ENCODE measurements at regions not wholly inside any gene's neighbourhood (a gene's known extent, or its start where the extent isn't known, plus 50 kb on each side); places are given as distances from the start of the nearest gene placed in this dataset.
A peak's percentile ranks its signal among the peaks of the same experiment; 100 is the strongest.
"Not testable (repeated sequence)": the region's sequence is repeated elsewhere in the genome, so short reads cannot be mapped to it uniquely, and the experiment has no call there.

DNA sequence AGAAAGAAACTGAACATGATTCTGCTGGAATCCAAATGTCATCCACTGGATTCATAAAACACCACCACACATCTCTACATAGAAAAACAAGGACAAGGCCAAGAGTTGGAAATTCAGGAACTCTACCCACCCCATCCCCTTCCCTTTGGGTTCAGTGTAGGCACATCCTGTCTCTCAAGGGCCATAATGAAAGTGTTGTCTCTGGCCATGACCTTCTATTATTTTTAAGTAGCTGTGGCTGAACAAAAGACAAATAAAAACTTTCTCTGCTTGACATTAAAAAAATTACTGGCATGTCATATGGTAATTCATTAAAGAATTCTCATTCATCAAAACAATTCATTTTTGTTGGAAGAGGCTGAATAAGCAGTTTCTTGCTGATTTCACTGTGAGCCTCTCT is 54.9 kb upstream of the ZBTB18 start:
- no peak for DNase-seq (ENCODE audit: low spot score)
- in situ Hi-C loops (cut with HindIII; ENCODE audit: low sequenced_read_pairs): no loop called here

- in situ Hi-C loops (cut with HindIII; ENCODE audit: low sequenced_read_pairs): no loop called here
- DNase-seq (ENCODE audit: low spot score): no peak
Measured at GRCh38 chr1:243991650-243992049, 59.4 kb upstream of the ZBTB18 start.

- no peak for DNase-seq (ENCODE audit: low spot score)
- in situ Hi-C loops (cut with HindIII; ENCODE audit: low sequenced_read_pairs): no loop called here
Measured at GRCh38 chr1:243984788-243985187, 66.3 kb upstream of the ZBTB18 start.

- DNase-seq (ENCODE audit: low spot score): no peak
- in situ Hi-C loops (cut with HindIII; ENCODE audit: low sequenced_read_pairs): no loop called here
Measured at GRCh38 chr1:243982447-243983018, 68.5 kb upstream of the ZBTB18 start.

DNA sequence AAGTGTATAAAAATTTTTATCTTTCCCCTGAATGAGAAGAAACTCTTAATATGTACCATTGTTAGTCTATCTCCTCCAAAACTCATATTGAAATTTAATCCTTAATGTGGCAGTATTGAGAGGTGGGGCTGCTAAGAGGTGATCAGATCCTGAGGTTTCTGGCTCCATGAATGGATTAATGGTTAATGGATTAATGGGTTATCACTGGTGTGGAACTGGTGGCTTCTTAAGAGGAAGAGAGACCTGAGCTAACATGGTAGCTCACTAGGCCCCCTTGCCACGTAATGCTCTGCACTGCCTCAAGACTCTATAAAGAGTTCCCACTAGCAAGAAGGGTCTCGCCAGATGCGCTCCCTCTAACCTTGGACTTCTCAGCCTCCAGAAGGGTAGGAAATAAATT is 70.6 kb upstream of the ZBTB18 start:
- in situ Hi-C loops (cut with HindIII; ENCODE audit: low sequenced_read_pairs): no loop called here
- DNase-seq (ENCODE audit: low spot score): no peak

DNA sequence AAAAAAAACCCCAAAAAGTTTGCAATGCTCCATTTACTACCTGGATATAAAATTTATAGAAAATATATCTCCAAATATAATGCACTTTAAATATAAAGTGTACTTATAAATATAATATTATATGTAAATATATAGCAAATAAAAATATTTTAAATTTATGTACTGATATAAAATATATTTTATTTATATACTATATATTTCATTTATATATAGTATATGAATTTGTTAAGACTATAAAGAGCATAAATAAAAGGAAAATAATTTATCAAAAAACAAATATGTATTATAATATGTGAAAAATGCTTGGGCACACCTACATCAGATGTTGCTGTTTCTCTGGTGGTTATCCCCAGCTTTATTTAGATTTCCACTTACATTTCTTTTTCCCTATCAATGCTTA is 71.0 kb upstream of the ZBTB18 start:
- no peak for DNase-seq (ENCODE audit: low spot score)
- in situ Hi-C loops (cut with HindIII; ENCODE audit: low sequenced_read_pairs): no loop called here

DNA sequence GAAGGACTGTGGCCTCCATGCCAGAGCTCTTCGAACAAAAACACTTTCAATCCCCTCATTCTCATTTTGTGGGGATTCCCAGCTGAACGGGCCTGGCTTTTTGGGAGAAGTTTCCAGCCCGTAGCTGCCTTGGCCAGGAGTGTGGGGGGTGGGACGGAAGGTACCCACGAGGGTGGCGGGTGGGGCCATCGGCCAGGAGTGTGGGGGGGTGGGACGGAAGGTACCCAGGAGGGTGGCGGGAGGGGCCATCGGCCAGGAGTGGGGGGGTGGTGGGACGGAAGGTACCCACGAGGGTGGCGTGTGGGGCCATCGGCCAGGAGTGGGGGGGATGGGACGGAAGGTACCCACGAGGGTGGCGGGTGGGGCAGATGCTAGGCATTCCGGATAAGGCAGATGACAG is 71.7 kb upstream of the ZBTB18 start:
- in situ Hi-C loops (cut with HindIII; ENCODE audit: low sequenced_read_pairs): no loop called here
- no peak for DNase-seq (ENCODE audit: low spot score)

DNA sequence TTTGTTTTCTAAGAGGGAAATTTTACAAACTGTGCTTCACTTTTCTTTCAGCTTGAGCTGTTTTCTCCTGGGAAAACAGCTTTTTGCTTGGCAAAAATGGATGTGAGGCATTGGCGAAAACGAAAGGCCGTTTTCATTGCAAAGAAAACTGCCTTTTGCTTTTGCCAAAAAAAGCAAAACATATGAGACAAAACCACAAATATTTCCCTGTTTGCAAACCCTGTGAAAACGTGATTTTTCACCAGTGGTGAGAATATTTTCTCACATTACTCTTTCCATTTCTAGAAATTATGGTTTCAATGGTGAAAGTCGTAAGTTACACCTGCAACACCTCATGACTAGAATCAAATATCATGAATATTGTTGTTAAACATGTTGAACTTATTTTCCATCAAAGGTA is 74.0 kb upstream of the ZBTB18 start:
- in situ Hi-C loops (cut with HindIII; ENCODE audit: low sequenced_read_pairs): no loop called here
- DNase-seq (ENCODE audit: low spot score): no peak

- in situ Hi-C loops (cut with HindIII; ENCODE audit: low sequenced_read_pairs): no loop called here
- DNase-seq (ENCODE audit: low spot score): no peak
Measured at GRCh38 chr1:243974451-243975292, 76.4 kb upstream of the ZBTB18 start.

GRCh38 chr1:243973169-243973568 is 77.9 kb upstream of the ZBTB18 start:
- in situ Hi-C loops (cut with HindIII; ENCODE audit: low sequenced_read_pairs): no loop called here

GRCh38 chr1:243970077-243970476 is 81.0 kb upstream of the ZBTB18 start:
- in situ Hi-C loops (cut with HindIII; ENCODE audit: low sequenced_read_pairs): no loop called here
- DNase-seq (ENCODE audit: low spot score): no peak

More at GRCh38 chr1:243973169-243973568, 77.9 kb upstream of the ZBTB18 start:
- no peak for DNase-seq (ENCODE audit: low spot score)

DNA sequence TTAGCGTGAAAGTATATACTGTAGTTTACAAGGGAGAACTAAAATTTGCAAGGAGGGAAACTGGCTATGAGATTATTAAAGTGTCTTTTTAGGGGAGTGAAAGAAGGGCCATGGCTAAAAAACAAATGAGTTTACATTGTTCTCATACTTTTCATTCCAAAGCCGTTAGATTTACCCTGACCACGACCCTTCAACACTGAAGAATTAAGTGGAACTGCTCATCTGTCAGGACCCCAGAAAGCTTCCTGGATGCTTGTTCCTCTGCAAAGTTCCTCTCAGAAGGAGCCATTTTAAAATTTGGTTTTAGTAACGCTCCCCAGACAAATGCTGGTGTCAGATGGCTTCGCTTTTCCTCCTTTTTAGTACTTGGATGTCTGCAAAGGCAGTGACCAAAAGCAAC is 82.7 kb upstream of the ZBTB18 start:
- in situ Hi-C loops (cut with HindIII; ENCODE audit: low sequenced_read_pairs): no loop called here

DNA sequence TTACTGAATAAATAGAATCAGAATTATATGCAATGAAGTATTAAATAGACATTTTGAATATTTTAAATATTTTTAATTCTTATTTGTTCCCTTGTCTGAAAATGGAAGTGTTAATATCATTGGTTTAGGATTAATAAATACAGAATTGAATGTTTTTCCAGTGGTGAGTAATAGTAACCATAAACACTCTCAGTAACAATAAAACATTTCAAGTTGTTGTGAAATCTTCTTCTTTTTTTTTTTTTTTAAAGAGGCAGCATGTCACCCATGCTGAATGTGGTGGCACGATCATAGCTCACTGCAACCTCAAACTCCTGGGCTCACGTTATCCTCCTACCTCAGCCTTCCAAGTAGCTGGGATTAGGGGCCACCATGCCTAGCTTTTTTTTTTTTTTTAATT is 86.2 kb upstream of the ZBTB18 start:
- no peak for DNase-seq (ENCODE audit: low spot score)
- in situ Hi-C loops (cut with HindIII; ENCODE audit: low sequenced_read_pairs): no loop called here

More for the DNA sequence above, 82.7 kb upstream of the ZBTB18 start:
- no peak for DNase-seq (ENCODE audit: low spot score)

- no peak for DNase-seq (ENCODE audit: low spot score)
- in situ Hi-C loops (cut with HindIII; ENCODE audit: low sequenced_read_pairs): no loop called here
Measured at GRCh38 chr1:243963571-243963970, 87.5 kb upstream of the ZBTB18 start.

DNA sequence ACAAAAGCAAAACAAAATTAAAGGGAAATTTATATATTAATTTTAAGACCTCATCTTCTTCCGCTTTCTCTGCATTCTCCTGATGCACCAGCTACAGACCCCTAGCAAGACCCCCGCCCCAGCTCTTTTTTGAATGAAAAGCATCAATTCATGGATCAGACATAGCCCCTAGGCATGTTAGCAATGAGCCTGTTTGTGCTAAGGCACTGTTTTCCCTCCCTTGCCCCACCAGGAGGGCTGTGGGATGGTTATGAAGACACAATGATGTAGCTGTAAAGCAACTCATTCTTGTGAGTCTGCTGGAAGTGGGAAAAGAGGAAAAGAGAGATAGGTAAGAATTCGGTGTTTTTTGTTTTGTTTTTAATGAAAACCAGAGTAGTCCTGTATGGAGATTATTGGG is 88.5 kb upstream of the ZBTB18 start:
- no peak for DNase-seq (ENCODE audit: low spot score)
- in situ Hi-C loops (cut with HindIII; ENCODE audit: low sequenced_read_pairs): no loop called here

- no peak for DNase-seq (ENCODE audit: low spot score)
- in situ Hi-C loops (cut with HindIII; ENCODE audit: low sequenced_read_pairs): no loop called here
Measured at GRCh38 chr1:243959998-243960397, 91.1 kb upstream of the ZBTB18 start.

GRCh38 chr1:243957141-243957540 is 93.9 kb upstream of the ZBTB18 start:
- in situ Hi-C loops (cut with HindIII; ENCODE audit: low sequenced_read_pairs): no loop called here
- no peak for DNase-seq (ENCODE audit: low spot score)

- in situ Hi-C loops (cut with HindIII; ENCODE audit: low sequenced_read_pairs): no loop called here
- DNase-seq (ENCODE audit: low spot score): no peak
Measured at GRCh38 chr1:243956450-243956849, 94.6 kb upstream of the ZBTB18 start.

DNA sequence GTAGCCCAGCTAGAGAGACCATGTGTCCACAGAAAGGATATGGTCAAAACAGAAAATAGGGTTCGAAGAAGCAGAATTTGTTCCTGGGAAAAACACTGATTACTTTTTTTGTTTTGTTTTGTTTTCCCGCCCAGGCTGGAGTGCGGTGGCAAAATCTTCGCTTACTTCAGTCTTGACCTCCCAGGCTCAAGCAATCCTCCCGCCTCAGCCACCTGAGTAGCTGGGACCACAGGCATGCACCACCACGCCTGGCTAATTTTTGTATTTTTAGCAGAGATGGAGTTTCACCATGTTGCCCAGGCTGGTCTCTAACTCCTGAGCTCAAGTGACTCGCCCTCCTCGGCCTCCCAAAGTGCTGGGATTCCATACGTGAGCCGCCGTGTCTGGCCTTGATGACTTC is 99.9 kb upstream of the ZBTB18 start:
- in situ Hi-C loops (cut with HindIII; ENCODE audit: low sequenced_read_pairs); DNase-seq (ENCODE audit: low spot score): not testable (repeated sequence)

- in situ Hi-C loops (cut with HindIII; ENCODE audit: low sequenced_read_pairs): no loop called here
- no peak for DNase-seq (ENCODE audit: low spot score)
Measured at GRCh38 chr1:243950166-243950565, 100.1 kb upstream of the AKT3 start.

- peak; percentile 18 for DNase-seq (ENCODE audit: low spot score)
- in situ Hi-C loops (cut with HindIII; ENCODE audit: low sequenced_read_pairs): no loop called here
Measured at GRCh38 chr1:243946946-243947345, 96.9 kb upstream of the AKT3 start.
